SK-N-MC (cell line): ENCODE measurements at regions not wholly inside any gene's neighbourhood (a gene's known extent, or its start where the extent isn't known, plus 50 kb on each side); places are given as distances from the start of the nearest gene placed in this dataset.

ENCODE experiments used
- DNase-seq: peaks from one replicate; pipeline ENCODE4 v3.0.0-alpha.2; 2011; ENCODE audit warnings: low read depth, low spot score
- H3K27ac ChIP-seq: fragments of 200-600 bp; sonication (generic); 2 replicates; pipeline ENCODE4 v1.5.1; 2016; ENCODE audit warnings: mixed run types
- H3K36me3 ChIP-seq: fragments of 200-600 bp; sonication (generic); 2 replicates; pipeline ENCODE4 v1.6.1; 2017; ENCODE audit warnings: antibody characterized with exemption, low read length, mixed read lengths; ENCODE audit not compliant: insufficient read depth
- H3K4me3 ChIP-seq: fragments of 200-600 bp; sonication (generic); 2 replicates; pipeline ENCODE4 v1.5.1; 2016
- H3K9ac ChIP-seq: fragments of 200-600 bp; sonication (generic); 2 replicates; pipeline ENCODE4 v1.8.0; 2017; ENCODE audit warnings: mixed run types, mixed read lengths; ENCODE audit not compliant: insufficient read length
- H3K9me3 ChIP-seq: fragments of 200-600 bp; sonication (generic); 2 replicates; pipeline ENCODE4 v1.6.1; 2017; ENCODE audit warnings: low read depth, mild to moderate bottlenecking, antibody characterized with exemption, low read length, moderate library complexity, mixed read lengths
- EZH2 ChIP-seq: fragments of 200-600 bp; sonication (generic); IDR thresholded peaks from one replicate; pipeline ENCODE4 v1.6.1; 2017; ENCODE audit warnings: antibody characterized with exemption
- FOXP2 ChIP-seq: optimal IDR thresholded peaks from 2 replicates; pipeline ENCODE3; 2011; ENCODE audit warnings: mild to moderate bottlenecking, moderate library complexity; ENCODE audit not compliant: insufficient read depth; ENCODE audit errors: extremely low read length, control extremely low read depth
- POLR2AphosphoS5 ChIP-seq: IDR thresholded peaks from 2 replicates; pipeline ENCODE4 v1.6.1; 2012; ENCODE audit warnings: mild to moderate bottlenecking, low read depth, low read length, borderline replicate concordance

DNA sequence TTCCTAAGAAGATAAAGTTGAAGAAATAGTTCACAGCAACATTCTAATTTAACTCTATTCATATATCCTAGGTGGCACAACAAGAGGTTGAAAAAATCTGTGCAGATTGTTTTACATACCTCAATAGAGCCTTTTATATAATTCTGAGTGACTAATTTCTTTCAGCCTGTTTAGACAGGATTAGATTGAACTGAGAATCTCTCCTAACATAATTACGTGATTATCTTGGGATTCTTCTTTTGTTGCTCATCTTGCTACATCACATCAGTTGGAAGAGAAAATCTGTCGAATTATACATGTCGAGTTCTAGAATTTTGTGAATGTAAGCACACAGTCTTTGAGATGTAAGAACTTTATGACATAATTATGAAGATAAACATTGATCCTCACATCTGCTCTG is 1873.7 kb upstream of the IGFBP7 start:
- H3K9me3 ChIP-seq: no peaks in the 10 kb centered on the region
- H3K27ac ChIP-seq: no peak overlapping the region
- H3K9ac ChIP-seq: no peak overlapping the region
- no peak for DNase-seq
- no peak overlapping the region for H3K4me3 ChIP-seq
- no peaks in the 10 kb centered on the region for H3K36me3 ChIP-seq
- TF ChIP-seq FOXP2 (no peak), POLR2AphosphoS5 (no peak), EZH2 (no peak)

DNA sequence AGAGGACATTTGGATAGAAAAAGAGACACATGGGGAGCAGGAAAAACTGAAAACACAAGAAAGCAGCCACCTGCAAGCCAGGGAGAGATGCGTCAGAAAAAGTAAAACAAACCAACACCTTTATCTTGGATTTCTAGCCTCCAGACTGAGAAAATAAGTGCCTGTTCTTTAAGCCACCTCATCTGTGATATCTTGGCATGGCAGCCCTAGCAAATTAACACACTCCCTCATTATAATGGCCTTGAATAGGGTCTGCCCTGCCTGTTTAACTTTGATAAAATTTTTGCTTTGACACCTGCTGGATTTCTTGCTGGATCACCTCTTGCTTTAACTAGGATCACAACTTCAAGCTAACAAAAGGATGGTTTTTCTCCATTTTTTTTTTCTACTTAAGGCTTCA is 1892.0 kb upstream of the IGFBP7 start:
- Histone ChIP-seq H3K27ac (no peak overlapping the region), H3K4me3 (no peak overlapping the region), H3K9me3 (no peaks in the 10 kb centered on the region), H3K9ac (no peak overlapping the region), H3K36me3 (no peaks in the 10 kb centered on the region)
- DNase-seq: no peak
- TF ChIP-seq EZH2 (no peak), FOXP2 (no peak), POLR2AphosphoS5 (no peak)

DNA sequence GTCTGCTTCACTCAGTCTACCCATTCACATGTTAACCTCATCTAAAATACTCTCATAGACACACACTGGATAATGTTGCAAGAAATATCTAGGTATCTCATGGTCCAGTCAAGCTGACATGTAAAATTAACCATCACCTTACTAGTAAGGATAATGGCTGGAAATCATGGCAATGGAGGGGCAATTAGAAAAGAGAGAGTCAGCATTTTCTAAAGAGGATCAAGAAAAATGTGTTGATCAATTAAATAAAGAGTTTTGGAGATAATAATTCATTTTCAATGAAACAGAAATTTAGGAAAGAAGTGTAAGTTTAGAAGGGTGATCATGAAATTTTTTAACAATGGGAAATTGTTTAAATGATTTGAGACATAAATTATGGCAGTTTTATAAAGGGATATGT is 1914.1 kb upstream of the IGFBP7 start:
- no peak for TF ChIP-seq FOXP2
- TF ChIP-seq POLR2AphosphoS5: no peak
- TF ChIP-seq EZH2: no peak
- no peak overlapping the region for H3K4me3 ChIP-seq
- no peak overlapping the region for H3K9ac ChIP-seq
- no peaks in the 10 kb centered on the region for H3K36me3 ChIP-seq
- H3K27ac ChIP-seq: no peak overlapping the region
- no peaks in the 10 kb centered on the region for H3K9me3 ChIP-seq
- DNase-seq: no peak

DNA sequence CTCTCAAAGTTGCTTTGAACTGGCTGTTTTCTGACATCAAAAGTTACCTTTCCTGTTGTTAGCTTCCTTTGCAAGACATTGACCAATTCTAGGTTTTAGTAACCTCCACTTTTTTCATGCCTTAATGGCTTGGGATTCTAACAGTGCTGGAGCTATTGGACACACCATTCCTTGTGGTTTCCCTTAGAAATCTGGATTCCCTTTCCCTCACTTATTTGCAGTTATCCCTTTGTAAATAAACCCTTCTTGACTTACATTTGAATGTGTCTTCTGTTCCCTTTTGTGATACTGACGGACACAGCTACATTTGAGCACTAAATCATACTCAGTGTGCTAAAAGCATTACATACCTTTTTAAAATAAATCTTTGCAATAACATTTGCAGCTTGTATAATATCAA is 1927.6 kb upstream of the IGFBP7 start:
- Histone ChIP-seq H3K36me3 (no peaks in the 10 kb centered on the region), H3K4me3 (no peak overlapping the region), H3K27ac (no peak overlapping the region), H3K9me3 (no peaks in the 10 kb centered on the region), H3K9ac (no peak overlapping the region)
- TF ChIP-seq POLR2AphosphoS5 (no peak), EZH2 (no peak), FOXP2 (no peak)
- no peak for DNase-seq

DNA sequence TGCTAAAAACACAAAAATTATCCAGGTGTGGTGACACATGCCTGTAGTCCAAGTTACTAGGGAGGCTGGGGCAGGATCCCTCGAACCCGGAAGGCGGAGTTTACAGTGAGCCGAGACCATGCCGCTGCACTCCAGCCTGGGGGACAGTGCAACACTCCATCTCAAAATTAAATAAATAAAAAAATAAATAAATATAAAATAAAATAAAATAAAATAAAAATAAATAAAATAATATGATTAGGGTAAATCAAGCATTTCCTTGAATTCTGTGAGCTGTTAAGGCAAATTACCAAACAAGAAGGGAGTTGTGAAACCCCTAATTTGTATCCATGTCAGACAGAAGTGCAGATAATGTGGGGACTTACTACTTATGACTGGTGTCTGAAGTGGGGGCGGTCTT is 1928.9 kb upstream of the IGFBP7 start:
- TF ChIP-seq EZH2: no peak
- TF ChIP-seq POLR2AphosphoS5: no peak
- TF ChIP-seq FOXP2: no peak
- no peak for DNase-seq
- no peak overlapping the region for H3K9ac ChIP-seq
- no peaks in the 10 kb centered on the region for H3K9me3 ChIP-seq
- H3K27ac ChIP-seq: no peak overlapping the region
- H3K4me3 ChIP-seq: no peak overlapping the region
- H3K36me3 ChIP-seq: no peaks in the 10 kb centered on the region

DNA sequence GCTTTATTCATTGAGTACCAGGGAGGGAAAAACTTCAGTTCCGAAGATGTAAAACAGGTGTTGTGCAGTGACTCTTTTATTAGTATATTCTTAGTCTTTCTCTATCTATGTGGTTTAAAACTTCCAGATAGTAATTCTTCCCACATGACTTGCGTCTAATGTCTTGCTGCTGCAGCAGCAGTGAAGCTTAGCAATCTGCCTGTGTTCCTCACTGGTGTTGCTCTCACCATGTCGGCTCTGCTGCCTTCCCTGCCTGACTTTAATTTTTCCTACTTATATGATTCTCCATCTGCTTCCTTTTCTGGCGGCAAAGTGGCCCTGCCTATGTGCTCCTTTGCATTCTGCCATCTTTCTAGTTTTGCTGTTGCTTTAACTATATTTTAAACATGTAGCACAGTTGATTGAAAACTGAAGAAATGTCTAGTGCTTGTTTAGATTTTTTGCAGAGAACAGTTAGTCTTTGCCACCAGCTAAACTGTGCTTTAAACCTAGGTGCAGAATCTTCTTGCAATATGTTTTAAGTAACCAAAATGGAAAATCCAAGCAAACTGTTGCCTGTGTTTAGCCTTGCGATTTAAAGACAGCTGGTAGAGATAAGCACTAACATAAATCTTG is 1934.2 kb upstream of the IGFBP7 start:
- no peak for TF ChIP-seq EZH2
- no peak for TF ChIP-seq POLR2AphosphoS5
- no peak for TF ChIP-seq FOXP2
- DNase-seq: no peak
- no peak overlapping the region for H3K27ac ChIP-seq
- no peaks in the 10 kb centered on the region for H3K36me3 ChIP-seq
- H3K9me3 ChIP-seq: no peaks in the 10 kb centered on the region
- H3K4me3 ChIP-seq: no peak overlapping the region
- H3K9ac ChIP-seq: no peak overlapping the region

DNA sequence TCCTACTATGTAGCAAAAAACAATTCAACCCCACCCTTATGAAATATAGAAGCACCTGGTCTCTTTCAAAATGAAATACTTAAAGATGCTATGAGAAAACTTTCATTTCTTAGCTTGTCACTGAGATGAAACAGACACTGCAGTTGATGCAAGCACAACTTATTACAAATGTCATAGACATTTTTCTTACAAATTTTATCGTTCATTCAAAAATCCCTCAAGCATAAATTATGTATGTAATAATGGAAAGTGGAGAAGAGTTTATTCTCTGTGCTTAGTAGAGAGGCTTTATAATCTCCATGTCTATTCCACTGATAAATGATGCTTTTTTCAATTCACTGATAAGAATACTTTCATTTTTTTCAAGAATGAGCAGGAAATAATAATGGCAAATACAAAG is 1943.9 kb upstream of the IGFBP7 start:
- Histone ChIP-seq H3K9ac (no peak overlapping the region), H3K36me3 (no peaks in the 10 kb centered on the region), H3K27ac (no peak overlapping the region), H3K9me3 (no peaks in the 10 kb centered on the region), H3K4me3 (no peak overlapping the region)
- no peak for DNase-seq
- TF ChIP-seq FOXP2 (no peak), POLR2AphosphoS5 (no peak), EZH2 (no peak)

DNA sequence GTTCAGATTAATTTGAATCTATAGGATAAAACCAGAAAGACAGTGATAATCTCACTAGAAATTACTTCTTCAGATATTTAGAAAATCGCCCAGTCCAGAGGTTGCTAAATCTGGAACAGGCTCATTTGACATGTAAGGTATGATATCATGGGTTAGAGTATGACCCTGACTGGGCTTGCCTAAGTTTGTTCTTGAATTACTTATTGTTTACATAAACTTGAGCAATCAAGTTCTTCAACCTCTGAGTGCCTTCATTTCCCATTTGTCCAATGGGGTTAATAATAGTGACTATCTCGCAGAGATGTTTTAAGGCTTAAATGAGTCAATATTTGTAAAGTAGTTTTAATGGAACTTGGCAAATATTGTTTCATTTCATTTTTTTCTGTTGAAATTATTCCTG is 1947.6 kb upstream of the IGFBP7 start:
- Histone ChIP-seq H3K36me3 (no peaks in the 10 kb centered on the region), H3K4me3 (no peak overlapping the region), H3K27ac (no peak overlapping the region), H3K9me3 (no peaks in the 10 kb centered on the region), H3K9ac (no peak overlapping the region)
- no peak for TF ChIP-seq FOXP2
- no peak for DNase-seq

DNA sequence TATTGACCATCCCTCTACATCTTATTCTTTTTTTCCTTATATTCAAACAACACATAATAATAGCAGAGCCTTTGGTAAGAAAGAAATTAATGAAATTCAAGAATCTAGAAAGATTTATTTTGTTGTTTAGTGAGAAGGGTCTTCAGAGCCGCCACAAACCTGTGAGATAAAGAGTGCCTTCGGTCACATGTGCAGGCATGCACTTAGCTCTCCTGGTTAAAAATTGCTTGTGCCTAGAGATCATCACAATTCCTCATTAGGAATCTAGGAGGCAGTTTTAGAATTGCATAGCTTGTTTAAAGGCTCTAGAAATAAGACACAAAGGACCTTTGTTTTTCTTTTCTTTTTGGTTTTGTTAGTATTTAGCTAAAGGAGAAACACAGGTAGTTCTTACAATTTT is 1948.4 kb upstream of the IGFBP7 start:
- H3K4me3 ChIP-seq: no peak overlapping the region
- no peak for DNase-seq
- TF ChIP-seq EZH2 (no peak), POLR2AphosphoS5 (no peak), FOXP2 (no peak)
- no peaks in the 10 kb centered on the region for H3K36me3 ChIP-seq
- H3K9me3 ChIP-seq: no peaks in the 10 kb centered on the region
- H3K9ac ChIP-seq: no peak overlapping the region
- no peak overlapping the region for H3K27ac ChIP-seq
